Cardiac fibroblast (primary cell): ENCODE measurements at regions not wholly inside any gene's neighbourhood (a gene's known extent, or its start where the extent isn't known, plus 50 kb on each side); places are given as distances from the start of the nearest gene placed in this dataset.

Source experiments
- DNase-seq, 2 donors: peaks; one replicate each; pipeline versions ENCODE4 v3.0.0 to v3.0.0-alpha.2; 2010; ENCODE audit warnings: low read depth in 2 of 2
- H3K4me3 ChIP-seq, 2 donors: replicated peaks in 1 of 2; 1 replicate in 1 of 2; 2 replicates in 1 of 2; pipeline ENCODE4 v1.5.1; 2011; ENCODE audit warnings: low read depth in 2 of 2, low read length in 2 of 2, mild to moderate bottlenecking in 2 of 2, moderate library complexity in 1 of 2
- TF ChIP-seq, protein P1 (sequence below): IDR thresholded peaks from one replicate; pipeline ENCODE4 v1.5.1; 2011; ENCODE audit warnings: low read depth, mild to moderate bottlenecking, low read length, inconsistent platforms

DNA sequence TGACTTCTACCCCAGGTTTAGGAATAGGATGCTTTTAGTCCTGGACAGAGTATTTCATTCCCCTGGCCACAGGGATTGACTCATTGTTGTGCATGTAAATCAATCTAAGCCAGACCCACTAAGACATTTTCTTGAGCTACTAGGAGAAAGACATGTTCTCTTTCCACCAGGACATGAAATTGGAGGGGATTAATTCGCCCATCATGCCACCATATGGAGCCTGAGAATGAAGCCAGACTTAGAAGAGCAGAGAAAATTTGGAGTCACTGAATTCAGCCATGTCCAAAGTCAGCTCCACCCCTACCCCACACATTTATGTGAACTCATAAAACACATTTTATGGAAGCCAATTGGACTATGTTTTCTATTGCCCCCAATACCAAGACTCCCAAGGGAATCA is 322.5 kb downstream of the NFIB start:
- TF ChIP-seq, protein P1, sequence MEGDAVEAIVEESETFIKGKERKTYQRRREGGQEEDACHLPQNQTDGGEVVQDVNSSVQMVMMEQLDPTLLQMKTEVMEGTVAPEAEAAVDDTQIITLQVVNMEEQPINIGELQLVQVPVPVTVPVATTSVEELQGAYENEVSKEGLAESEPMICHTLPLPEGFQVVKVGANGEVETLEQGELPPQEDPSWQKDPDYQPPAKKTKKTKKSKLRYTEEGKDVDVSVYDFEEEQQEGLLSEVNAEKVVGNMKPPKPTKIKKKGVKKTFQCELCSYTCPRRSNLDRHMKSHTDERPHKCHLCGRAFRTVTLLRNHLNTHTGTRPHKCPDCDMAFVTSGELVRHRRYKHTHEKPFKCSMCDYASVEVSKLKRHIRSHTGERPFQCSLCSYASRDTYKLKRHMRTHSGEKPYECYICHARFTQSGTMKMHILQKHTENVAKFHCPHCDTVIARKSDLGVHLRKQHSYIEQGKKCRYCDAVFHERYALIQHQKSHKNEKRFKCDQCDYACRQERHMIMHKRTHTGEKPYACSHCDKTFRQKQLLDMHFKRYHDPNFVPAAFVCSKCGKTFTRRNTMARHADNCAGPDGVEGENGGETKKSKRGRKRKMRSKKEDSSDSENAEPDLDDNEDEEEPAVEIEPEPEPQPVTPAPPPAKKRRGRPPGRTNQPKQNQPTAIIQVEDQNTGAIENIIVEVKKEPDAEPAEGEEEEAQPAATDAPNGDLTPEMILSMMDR, result no peak

DNA sequence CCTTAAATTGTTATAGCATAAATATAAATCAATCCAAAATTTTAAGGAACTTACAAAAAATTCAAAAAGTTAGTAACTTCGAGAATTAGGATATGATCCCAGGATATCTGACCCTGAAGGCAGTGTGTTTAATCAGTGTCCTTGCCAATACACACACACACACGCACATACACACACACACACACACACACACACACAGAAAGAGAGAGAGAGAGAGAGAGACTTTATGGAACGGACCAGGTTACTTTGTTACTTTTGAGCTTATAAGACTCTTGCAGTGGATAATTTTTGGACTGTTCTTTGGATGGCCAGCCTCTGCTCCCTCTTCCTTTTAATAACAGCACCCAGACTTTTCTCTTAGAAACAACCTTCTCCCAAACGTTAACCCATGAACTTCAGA is 322.9 kb downstream of the NFIB start:
- TF ChIP-seq, protein P1, result no peak
- DNase-seq, result no peak
- H3K4me3 ChIP-seq, result no peak overlapping the region

More for the DNA sequence above, 322.5 kb downstream of the NFIB start:
- H3K4me3 ChIP-seq, result no peak overlapping the region
- no peak for DNase-seq

DNA sequence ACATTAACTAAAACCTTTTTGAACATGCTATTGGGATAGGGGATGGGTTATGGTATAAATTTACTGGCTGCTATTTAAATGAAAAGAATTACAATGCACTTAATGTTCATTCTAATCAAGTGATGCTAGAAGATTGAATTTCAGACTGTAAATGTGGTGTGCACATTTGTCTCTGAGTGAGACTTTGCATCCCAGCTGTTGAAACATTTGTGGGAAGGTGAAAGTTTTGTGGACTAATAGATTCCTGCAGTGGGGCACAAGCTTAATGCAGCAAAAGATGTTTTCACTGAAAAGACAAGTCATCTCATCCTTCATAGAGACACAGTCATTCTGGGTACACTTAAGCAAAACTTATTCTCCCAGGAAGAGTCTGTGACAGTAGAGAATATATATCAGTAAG is 323.6 kb downstream of the NFIB start:
- H3K4me3 ChIP-seq, result no peak overlapping the region
- TF ChIP-seq, protein P1, result no peak
- DNase-seq, result no peak

DNA sequence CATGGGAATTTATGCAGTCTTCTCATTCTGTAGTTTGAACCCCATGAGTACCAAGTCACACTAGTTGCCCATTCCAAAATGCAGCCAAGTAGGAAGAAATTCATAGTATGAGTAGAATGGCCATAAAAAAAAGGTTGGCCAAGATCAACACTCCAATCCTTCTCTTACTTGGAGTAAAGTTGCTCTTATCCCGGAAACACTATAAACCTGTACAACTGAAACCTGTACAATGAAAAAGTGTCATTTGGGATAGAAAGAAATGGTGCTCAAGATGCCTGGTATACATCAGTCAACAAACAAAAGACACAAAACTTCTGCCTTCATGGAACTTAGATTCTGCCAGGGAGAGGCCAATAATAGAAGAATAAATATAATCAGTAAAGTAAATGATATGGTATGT is 325.0 kb downstream of the NFIB start:
- TF ChIP-seq, protein P1, result no peak
- no peak for DNase-seq
- H3K4me3 ChIP-seq, result no peak overlapping the region

DNA sequence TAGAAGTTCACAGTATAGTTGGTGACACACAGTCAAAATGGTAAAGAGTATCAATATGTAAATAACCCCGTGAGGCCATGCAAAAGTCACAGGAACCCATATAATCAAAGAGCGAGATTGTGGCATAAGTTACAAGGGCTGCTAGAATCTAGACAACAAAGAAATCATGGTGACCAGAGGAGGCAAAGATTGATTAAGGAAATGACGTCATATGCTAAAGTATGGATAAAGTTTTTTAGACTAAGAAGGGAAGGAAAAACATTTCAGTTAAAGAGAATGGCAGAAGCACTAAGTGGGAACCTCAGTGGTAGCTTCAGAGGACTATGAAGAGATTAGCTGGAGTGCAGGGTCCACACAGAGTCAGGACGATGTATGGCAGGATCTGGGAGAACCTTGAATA is 330.3 kb downstream of the NFIB start:
- no peak overlapping the region for H3K4me3 ChIP-seq
- no peak for DNase-seq
- TF ChIP-seq, protein P1, result no peak

DNA sequence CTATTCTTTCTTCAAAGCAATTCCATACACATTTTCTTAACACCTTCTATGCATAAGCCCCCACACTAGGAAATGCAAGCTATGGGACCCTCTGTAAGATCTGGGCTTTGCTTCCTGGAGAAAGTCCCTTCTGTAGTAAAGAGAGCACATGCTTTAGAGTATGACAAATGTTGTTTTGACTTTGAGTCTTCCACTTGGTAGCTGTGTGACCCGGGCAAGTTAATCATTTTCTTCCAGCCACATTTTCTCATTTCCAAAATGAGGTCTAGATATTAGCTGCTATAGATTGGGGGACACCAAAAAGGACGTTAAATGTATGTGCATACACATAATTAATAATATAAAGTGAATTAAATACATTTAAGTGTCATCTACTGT is 334.0 kb downstream of the NFIB start:
- TF ChIP-seq, protein P1, result no peak
- no peak for DNase-seq

DNA sequence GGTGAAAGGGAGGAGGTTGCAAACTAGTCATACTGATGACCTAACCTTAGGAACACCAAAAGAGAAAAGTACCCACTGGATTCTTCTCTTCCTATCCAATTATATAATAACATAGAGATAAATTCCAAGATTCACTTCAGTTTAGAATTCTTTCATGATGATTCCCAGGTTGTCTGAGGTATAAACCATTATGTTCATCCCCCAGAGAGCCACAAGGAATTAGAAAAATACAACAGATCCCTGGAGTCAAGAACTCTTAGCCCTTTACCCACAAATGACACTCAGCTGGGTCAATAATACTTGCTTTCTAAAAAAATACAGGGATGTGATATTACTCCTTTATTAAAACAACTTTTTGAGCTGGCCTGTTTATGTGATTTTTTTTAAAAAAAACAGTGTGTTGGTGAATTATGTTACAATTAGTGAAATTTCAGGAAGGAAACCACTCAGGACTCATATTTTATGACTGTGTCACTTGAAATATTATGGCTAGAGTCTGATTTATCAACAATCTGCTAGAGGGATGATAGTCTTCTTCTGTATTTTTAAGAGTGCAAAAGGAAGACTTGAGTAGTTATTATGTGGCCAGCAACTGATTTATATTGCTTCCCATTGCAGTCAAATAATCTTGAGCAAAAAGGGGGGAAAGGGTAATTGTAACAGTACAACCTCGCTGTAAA is 338.2 kb downstream of the NFIB start:
- TF ChIP-seq, protein P1, result no peak
- DNase-seq, result peak in 1 of 2 donors; percentile 45
- no peak overlapping the region for H3K4me3 ChIP-seq

More for the DNA sequence above, 334.0 kb downstream of the NFIB start:
- no peak overlapping the region for H3K4me3 ChIP-seq
